Kidney (tissue), 13 donors: ENCODE measurements at regions not wholly inside any gene's neighbourhood (a gene's known extent, or its start where the extent isn't known, plus 50 kb on each side); places are given as distances from the start of the nearest gene placed in this dataset.

Experiments
- DNase-seq, 5 donors: peaks; one replicate each; pipeline ENCODE4 v3.0.0-alpha.2; 2013 to 2020
- FAIRE-seq: peaks from 2 replicates; lab custom pipeline; 2012; peaks lifted over from hg19 to GRCh38; lab: Jason Lieb, UNC
- H3K27ac ChIP-seq, 2 donors: one replicate each; pipeline ENCODE4 v1.7.0; 2013; ENCODE audit warnings: low read depth in 2 of 2, low read length in 2 of 2, inconsistent platforms in 1 of 2
- H3K27me3 ChIP-seq: one replicate; pipeline ENCODE4 v1.7.1; 2013; ENCODE audit warnings: low read length, inconsistent platforms; ENCODE audit not compliant: control insufficient read depth, insufficient read depth
- H3K36me3 ChIP-seq, 3 donors: one replicate each; pipeline versions ENCODE4 v1.7.0 to v1.7.1; 2013; ENCODE audit warnings: low read length in 3 of 3, control low read depth in 1 of 3, inconsistent platforms in 1 of 3; ENCODE audit not compliant: insufficient read depth in 3 of 3, control insufficient read depth in 2 of 3
- H3K4me1 ChIP-seq, 3 donors: one replicate each; pipeline versions ENCODE4 v1.7.0 to v1.7.1; 2013; ENCODE audit warnings: low read length in 3 of 3, inconsistent platforms in 1 of 3, low read depth in 1 of 3; ENCODE audit not compliant: control insufficient read depth in 2 of 3, insufficient read depth in 2 of 3
- H3K4me3 ChIP-seq, 3 donors: one replicate each; pipeline versions ENCODE4 v1.7.0 to v1.8.1; 2013; ENCODE audit warnings: low read length in 3 of 3, control low read depth in 1 of 3, inconsistent platforms in 1 of 3
- H3K9ac ChIP-seq, 3 donors: one replicate each; pipeline versions ENCODE4 v1.7.0 to v1.7.1; 2013; ENCODE audit warnings: low read length in 3 of 3, control low read depth in 1 of 3, inconsistent platforms in 1 of 3
- H3K9me3 ChIP-seq, 3 donors: one replicate each; pipeline versions ENCODE4 v1.7.0 to v1.7.1; 2013; ENCODE audit warnings: low read length in 3 of 3, control low read depth in 1 of 3, inconsistent platforms in 1 of 3; ENCODE audit not compliant: control insufficient read depth in 2 of 3, insufficient read depth in 1 of 3
- CTCF ChIP-seq: IDR thresholded peaks from 3 replicates; pipeline ENCODE4 v1.5.1; 2012; ENCODE audit warnings: mild to moderate bottlenecking, moderate library complexity, borderline replicate concordance; ENCODE audit not compliant: insufficient read depth; ENCODE audit errors: extremely low read depth
- intact Hi-C: fragments of 100-400 bp; cut with DNase I; formaldehyde crosslinking; loops from one replicate; pipeline ENCODE4 v1.11.1; 2022
- donor health status: control.
- donor health status: control.
- donor health status: control.
- donor health status: control.
- donor health status: control.
- donor health status: DM: yes; HTN: yes; CAD: no.
- donor health status: Normal renal cell carcinoma (clear cell type).

- no peak overlapping the region for H3K27ac ChIP-seq
- H3K9me3 ChIP-seq: no peaks in the 10 kb centered on the region
- no peak overlapping the region for H3K4me3 ChIP-seq
- H3K9ac ChIP-seq: no peak overlapping the region
- no peak for DNase-seq
- no peak for FAIRE-seq
- intact Hi-C loops: no loop called here
- TF ChIP-seq CTCF: no peak
- no peaks in the 10 kb centered on the region for H3K27me3 ChIP-seq
- H3K36me3 ChIP-seq: no peaks in the 10 kb centered on the region
- H3K4me1 ChIP-seq: no peaks in the 10 kb centered on the region
These were observed 405.4 kb downstream of the SHANK2 start for GRCh38 chr11:70846781-70847655.

GRCh38 chr11:70848243-70848750 is 404.1 kb downstream of the SHANK2 start:
- no peak for TF ChIP-seq CTCF
- Histone ChIP-seq H3K4me1 (peaks cover 0 to 4% (median 0%) of the 10 kb centered on the region in 3 donors), H3K9ac (no peak overlapping the region), H3K27ac (no peak overlapping the region), H3K36me3 (no peaks in the 10 kb centered on the region), H3K27me3 (no peaks in the 10 kb centered on the region), H3K9me3 (no peaks in the 10 kb centered on the region), H3K4me3 (no peak overlapping the region)
- DNase-seq (no peak), FAIRE-seq (no peak)
- intact Hi-C loops: no loop called here

GRCh38 chr11:70849031-70849430 is 403.3 kb downstream of the SHANK2 start:
- H3K27ac ChIP-seq: no peak overlapping the region
- no peak overlapping the region for H3K9ac ChIP-seq
- H3K4me3 ChIP-seq: no peak overlapping the region
- no peaks in the 10 kb centered on the region for H3K36me3 ChIP-seq
- no peaks in the 10 kb centered on the region for H3K9me3 ChIP-seq
- H3K4me1 ChIP-seq: peaks cover 0 to 7% (median 0%) of the 10 kb centered on the region in 3 donors
- H3K27me3 ChIP-seq: no peaks in the 10 kb centered on the region
- DNase-seq: no peak
- intact Hi-C loops: no loop called here
- no peak for TF ChIP-seq CTCF
- FAIRE-seq: no peak
